ENCODE measurements at regions not wholly inside any gene's neighbourhood (a gene's known extent, or its start where the extent isn't known, plus 50 kb on each side); places are given as distances from the start of the nearest gene placed in this dataset.

GRCh38 chr10:4459531-4459930 is 366.5 kb upstream of the AKR1E2 start:
- Histone ChIP-seq H3K27ac (no peak overlapping the region), H3K27me3 (replicated peaks; ENCODE audit: insufficient read depth) (no peaks in the 10 kb centered on the region), H3K4me1 (ENCODE audit: control insufficient read depth in 1 of 2, low read depth in 2 of 2) (no peaks in the 10 kb centered on the region), H3K36me3 (no peaks in the 10 kb centered on the region), H3K4me3 (no peak overlapping the region), H3K9me3 (no peaks in the 10 kb centered on the region)
- no peak for TF ChIP-seq CTCF (IDR thresholded peaks at IDR 0.05)
- no peak for ATAC-seq (ENCODE audit: insufficient number of reproducible peaks, low FRiP score, low read depth)
- DNase-seq (ENCODE audit: low spot score) = no peak

DNA sequence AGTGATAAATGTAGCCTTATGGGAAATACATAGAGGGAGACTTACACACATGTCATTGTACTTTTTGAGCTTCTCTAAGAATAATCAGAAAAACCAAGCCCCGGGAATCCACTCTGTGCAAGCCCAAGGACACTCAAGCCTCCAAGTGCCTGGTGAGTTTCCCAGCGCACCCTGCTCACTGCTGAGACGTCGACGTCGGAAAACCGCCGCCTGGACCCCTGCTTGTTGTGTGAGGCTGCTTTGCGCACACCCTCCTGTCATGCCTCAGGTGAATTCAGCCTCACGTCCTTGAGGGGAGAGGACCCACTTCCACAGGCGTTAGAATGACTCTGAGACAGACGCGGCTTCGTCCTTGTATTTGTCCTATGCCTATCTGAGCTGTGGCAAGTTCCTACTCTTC is 368.4 kb upstream of the AKR1E2 start:
- H3K27ac ChIP-seq = no peak overlapping the region
- DNase-seq (ENCODE audit: low spot score) (no peak), ATAC-seq (ENCODE audit: insufficient number of reproducible peaks, low FRiP score, low read depth) (no peak)
- no peaks in the 10 kb centered on the region for H3K4me1 ChIP-seq (ENCODE audit: control insufficient read depth in 1 of 2, low read depth in 2 of 2)
- no peak for TF ChIP-seq CTCF (IDR thresholded peaks at IDR 0.05)
- no peaks in the 10 kb centered on the region for H3K36me3 ChIP-seq
- H3K9me3 ChIP-seq = no peaks in the 10 kb centered on the region
- H3K27me3 ChIP-seq (replicated peaks; ENCODE audit: insufficient read depth) = no peaks in the 10 kb centered on the region
- H3K4me3 ChIP-seq = no peak overlapping the region

DNA sequence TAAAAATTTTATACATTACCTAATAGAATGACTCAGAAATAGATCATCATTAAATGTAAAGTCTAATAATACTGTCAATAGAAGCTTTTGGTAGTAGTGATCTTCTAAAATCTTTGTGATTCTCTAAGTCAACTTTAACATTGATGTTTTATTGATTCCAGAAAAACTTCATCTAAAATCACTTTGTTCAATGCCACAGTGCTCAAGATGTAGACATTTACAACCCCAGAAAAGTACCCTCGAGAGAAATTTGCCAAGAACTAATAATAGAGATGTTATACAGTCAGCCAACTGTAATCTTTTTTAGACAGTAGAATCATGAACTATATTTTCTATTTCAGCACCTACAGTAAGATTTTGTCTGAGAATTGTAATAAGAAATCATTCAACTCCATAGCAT is 369.2 kb upstream of the AKR1E2 start:
- H3K9me3 ChIP-seq = no peaks in the 10 kb centered on the region
- no peaks in the 10 kb centered on the region for H3K36me3 ChIP-seq
- no peaks in the 10 kb centered on the region for H3K27me3 ChIP-seq (replicated peaks; ENCODE audit: insufficient read depth)
- H3K4me3 ChIP-seq = no peak overlapping the region
- no peaks in the 10 kb centered on the region for H3K4me1 ChIP-seq (ENCODE audit: control insufficient read depth in 1 of 2, low read depth in 2 of 2)
- TF ChIP-seq CTCF (IDR thresholded peaks at IDR 0.05) = no peak
- DNase-seq (ENCODE audit: low spot score) = no peak
- no peak overlapping the region for H3K27ac ChIP-seq
- no peak for ATAC-seq (ENCODE audit: insufficient number of reproducible peaks, low FRiP score, low read depth)

DNA sequence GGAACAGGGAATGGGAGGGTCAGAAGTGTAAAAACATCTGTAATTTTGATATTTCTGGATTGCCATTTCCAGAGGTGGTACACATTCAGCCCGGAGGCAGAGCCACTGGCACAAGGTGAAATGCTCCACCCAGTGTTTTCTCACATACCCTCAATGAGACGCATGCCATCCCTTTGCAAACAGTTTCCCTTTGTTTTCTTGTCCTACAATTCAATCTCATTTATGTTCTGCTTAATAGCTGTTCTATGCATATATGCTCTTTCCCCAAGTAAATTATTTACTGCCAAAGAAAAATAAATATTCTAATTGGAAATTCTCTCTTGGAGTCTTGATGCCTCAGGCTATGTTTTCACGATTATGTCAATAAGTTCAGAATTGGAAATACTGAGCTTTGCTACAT is 369.7 kb upstream of the AKR1E2 start:
- Histone ChIP-seq H3K9me3 (no peaks in the 10 kb centered on the region), H3K4me1 (ENCODE audit: control insufficient read depth in 1 of 2, low read depth in 2 of 2) (no peaks in the 10 kb centered on the region), H3K27ac (no peak overlapping the region), H3K27me3 (replicated peaks; ENCODE audit: insufficient read depth) (no peaks in the 10 kb centered on the region), H3K4me3 (no peak overlapping the region), H3K36me3 (no peaks in the 10 kb centered on the region)
- no peak for TF ChIP-seq CTCF (IDR thresholded peaks at IDR 0.05)
- DNase-seq (ENCODE audit: low spot score) (no peak), ATAC-seq (ENCODE audit: insufficient number of reproducible peaks, low FRiP score, low read depth) (no peak)

DNA sequence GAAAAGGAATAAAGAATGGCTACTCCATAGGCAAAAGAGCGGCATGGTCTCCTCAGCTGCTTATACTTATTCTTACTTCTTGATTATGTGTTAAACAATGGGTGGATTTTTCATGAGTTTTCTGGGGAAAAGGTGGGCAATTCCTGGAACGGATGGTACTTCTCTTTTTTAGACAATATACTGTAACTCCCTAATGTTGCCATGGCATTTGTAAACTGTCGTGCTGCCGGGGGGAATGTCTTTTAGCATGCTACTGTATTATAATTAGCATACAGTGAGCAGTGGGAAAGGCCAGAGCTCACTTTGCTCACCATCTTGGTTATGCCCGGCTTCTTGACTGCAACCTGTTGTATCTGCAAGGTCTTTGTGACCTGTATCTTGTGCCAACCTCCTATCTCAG is 372.1 kb upstream of the AKR1E2 start:
- TF ChIP-seq CTCF (IDR thresholded peaks at IDR 0.05) = no peak
- no peak for DNase-seq (ENCODE audit: low spot score)

More for the DNA sequence above, 372.1 kb upstream of the AKR1E2 start:
- Histone ChIP-seq H3K36me3 (no peaks in the 10 kb centered on the region), H3K27me3 (replicated peaks; ENCODE audit: insufficient read depth) (no peaks in the 10 kb centered on the region), H3K4me1 (ENCODE audit: control insufficient read depth in 1 of 2, low read depth in 2 of 2) (no peaks in the 10 kb centered on the region), H3K9me3 (no peaks in the 10 kb centered on the region), H3K4me3 (no peak overlapping the region), H3K27ac (no peak overlapping the region)
- ATAC-seq (ENCODE audit: insufficient number of reproducible peaks, low FRiP score, low read depth) = no peak
